ENCODE measurements at regions not wholly inside any gene's neighbourhood (a gene's known extent, or its start where the extent isn't known, plus 50 kb on each side); places are given as distances from the start of the nearest gene placed in this dataset.

DNA sequence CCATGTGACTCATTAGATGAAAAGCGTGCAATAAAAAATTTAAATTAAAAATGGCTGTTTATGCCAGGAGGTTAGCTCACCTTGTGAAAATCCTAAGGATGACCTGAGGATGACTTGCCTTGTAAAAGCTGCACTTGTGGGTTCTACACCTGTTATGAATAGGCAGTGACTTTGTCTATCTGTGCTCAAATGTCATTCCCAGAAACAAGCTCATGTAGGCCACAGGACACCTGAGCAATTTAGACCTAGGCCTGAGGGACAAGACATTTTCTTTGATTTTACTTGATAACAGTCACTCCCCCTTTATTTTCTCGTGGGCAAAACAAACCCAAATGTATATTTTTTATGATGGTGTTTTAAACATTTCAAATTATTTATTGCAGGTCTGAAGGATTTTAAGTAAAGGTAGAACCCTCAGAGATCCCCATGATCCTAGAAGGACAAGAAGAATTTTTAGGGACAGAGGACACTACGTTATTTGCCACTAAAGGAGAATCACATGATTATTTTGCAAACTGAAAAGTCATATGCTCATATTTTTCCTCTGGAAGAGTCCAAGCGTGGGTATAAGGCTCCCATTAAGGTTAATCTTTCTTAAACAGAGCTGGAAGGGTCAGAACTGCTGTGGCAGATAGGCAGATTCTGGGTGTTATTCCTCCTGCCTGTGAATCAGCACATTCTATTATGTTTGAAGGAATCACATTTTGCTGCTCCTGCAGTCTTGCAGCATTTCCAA lies 277.5 kb upstream of the MAN1A1 start (continued):
- TF ChIP-seq, protein P1, sequence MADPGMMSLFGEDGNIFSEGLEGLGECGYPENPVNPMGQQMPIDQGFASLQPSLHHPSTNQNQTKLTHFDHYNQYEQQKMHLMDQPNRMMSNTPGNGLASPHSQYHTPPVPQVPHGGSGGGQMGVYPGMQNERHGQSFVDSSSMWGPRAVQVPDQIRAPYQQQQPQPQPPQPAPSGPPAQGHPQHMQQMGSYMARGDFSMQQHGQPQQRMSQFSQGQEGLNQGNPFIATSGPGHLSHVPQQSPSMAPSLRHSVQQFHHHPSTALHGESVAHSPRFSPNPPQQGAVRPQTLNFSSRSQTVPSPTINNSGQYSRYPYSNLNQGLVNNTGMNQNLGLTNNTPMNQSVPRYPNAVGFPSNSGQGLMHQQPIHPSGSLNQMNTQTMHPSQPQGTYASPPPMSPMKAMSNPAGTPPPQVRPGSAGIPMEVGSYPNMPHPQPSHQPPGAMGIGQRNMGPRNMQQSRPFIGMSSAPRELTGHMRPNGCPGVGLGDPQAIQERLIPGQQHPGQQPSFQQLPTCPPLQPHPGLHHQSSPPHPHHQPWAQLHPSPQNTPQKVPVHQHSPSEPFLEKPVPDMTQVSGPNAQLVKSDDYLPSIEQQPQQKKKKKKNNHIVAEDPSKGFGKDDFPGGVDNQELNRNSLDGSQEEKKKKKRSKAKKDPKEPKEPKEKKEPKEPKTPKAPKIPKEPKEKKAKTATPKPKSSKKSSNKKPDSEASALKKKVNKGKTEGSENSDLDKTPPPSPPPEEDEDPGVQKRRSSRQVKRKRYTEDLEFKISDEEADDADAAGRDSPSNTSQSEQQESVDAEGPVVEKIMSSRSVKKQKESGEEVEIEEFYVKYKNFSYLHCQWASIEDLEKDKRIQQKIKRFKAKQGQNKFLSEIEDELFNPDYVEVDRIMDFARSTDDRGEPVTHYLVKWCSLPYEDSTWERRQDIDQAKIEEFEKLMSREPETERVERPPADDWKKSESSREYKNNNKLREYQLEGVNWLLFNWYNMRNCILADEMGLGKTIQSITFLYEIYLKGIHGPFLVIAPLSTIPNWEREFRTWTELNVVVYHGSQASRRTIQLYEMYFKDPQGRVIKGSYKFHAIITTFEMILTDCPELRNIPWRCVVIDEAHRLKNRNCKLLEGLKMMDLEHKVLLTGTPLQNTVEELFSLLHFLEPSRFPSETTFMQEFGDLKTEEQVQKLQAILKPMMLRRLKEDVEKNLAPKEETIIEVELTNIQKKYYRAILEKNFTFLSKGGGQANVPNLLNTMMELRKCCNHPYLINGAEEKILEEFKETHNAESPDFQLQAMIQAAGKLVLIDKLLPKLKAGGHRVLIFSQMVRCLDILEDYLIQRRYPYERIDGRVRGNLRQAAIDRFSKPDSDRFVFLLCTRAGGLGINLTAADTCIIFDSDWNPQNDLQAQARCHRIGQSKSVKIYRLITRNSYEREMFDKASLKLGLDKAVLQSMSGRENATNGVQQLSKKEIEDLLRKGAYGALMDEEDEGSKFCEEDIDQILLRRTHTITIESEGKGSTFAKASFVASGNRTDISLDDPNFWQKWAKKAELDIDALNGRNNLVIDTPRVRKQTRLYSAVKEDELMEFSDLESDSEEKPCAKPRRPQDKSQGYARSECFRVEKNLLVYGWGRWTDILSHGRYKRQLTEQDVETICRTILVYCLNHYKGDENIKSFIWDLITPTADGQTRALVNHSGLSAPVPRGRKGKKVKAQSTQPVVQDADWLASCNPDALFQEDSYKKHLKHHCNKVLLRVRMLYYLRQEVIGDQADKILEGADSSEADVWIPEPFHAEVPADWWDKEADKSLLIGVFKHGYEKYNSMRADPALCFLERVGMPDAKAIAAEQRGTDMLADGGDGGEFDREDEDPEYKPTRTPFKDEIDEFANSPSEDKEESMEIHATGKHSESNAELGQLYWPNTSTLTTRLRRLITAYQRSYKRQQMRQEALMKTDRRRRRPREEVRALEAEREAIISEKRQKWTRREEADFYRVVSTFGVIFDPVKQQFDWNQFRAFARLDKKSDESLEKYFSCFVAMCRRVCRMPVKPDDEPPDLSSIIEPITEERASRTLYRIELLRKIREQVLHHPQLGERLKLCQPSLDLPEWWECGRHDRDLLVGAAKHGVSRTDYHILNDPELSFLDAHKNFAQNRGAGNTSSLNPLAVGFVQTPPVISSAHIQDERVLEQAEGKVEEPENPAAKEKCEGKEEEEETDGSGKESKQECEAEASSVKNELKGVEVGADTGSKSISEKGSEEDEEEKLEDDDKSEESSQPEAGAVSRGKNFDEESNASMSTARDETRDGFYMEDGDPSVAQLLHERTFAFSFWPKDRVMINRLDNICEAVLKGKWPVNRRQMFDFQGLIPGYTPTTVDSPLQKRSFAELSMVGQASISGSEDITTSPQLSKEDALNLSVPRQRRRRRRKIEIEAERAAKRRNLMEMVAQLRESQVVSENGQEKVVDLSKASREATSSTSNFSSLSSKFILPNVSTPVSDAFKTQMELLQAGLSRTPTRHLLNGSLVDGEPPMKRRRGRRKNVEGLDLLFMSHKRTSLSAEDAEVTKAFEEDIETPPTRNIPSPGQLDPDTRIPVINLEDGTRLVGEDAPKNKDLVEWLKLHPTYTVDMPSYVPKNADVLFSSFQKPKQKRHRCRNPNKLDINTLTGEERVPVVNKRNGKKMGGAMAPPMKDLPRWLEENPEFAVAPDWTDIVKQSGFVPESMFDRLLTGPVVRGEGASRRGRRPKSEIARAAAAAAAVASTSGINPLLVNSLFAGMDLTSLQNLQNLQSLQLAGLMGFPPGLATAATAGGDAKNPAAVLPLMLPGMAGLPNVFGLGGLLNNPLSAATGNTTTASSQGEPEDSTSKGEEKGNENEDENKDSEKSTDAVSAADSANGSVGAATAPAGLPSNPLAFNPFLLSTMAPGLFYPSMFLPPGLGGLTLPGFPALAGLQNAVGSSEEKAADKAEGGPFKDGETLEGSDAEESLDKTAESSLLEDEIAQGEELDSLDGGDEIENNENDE (IDR thresholded peaks at IDR 0.05; ENCODE audit: low read depth, low read length), result no peak
- TF ChIP-seq NRF1 (conservative IDR thresholded peaks at IDR 0.05 in 1 of 2, IDR thresholded peaks at IDR 0.05 in 1 of 2) (no peak), ZKSCAN8 (CRISPR knock-in tag; IDR thresholded peaks at IDR 0.05) (peak; percentile 75; the same call in 1 of the 2 replicates), NFYB (IDR thresholded peaks at IDR 0.05; ENCODE audit: extremely low read depth, insufficient read length) (no peak), USF2 (CRISPR knock-in tag; IDR thresholded peaks at IDR 0.05) (no peak), RBBP5 (IDR thresholded peaks at IDR 0.05; ENCODE audit: borderline replicate concordance, insufficient read depth, low read length, poor library complexity, severe bottlenecking) (peak; percentile 81), KAT7 (CRISPR knock-in tag; IDR thresholded peaks at IDR 0.05; ENCODE audit: borderline replicate concordance) (no peak; the same call in 1 of the 2 replicates), CREM (IDR thresholded peaks at IDR 0.05; ENCODE audit: low read depth) (peak; percentile 67), RHOXF2B (CRISPR knock-in tag; conservative IDR thresholded peaks at IDR 0.05) (no peak), NFXL1 (CRISPR knock-in tag; IDR thresholded peaks at IDR 0.05) (no peak)
- TF ChIP-seq, protein P2, sequence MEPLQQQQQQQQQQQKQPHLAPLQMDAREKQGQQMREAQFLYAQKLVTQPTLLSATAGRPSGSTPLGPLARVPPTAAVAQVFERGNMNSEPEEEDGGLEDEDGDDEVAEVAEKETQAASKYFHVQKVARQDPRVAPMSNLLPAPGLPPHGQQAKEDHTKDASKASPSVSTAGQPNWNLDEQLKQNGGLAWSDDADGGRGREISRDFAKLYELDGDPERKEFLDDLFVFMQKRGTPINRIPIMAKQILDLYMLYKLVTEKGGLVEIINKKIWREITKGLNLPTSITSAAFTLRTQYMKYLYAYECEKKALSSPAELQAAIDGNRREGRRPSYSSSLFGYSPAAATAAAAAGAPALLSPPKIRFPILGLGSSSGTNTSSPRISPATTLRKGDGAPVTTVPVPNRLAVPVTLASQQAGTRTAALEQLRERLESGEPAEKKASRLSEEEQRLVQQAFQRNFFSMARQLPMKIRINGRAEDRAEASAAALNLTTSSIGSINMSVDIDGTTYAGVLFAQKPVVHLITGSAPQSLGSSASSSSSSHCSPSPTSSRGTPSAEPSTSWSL (CRISPR knock-in tag; IDR thresholded peaks at IDR 0.05; ENCODE audit: borderline replicate concordance), result no peak
- TF ChIP-seq, protein P3, sequence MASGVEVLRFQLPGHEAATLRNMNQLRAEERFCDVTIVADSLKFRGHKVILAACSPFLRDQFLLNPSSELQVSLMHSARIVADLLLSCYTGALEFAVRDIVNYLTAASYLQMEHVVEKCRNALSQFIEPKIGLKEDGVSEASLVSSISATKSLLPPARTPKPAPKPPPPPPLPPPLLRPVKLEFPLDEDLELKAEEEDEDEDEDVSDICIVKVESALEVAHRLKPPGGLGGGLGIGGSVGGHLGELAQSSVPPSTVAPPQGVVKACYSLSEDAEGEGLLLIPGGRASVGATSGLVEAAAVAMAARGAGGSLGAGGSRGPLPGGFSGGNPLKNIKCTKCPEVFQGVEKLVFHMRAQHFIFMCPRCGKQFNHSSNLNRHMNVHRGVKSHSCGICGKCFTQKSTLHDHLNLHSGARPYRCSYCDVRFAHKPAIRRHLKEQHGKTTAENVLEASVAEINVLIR (CRISPR knock-in tag; IDR thresholded peaks at IDR 0.05), result no peak
